NB4 (cell line): ENCODE measurements at regions not wholly inside any gene's neighbourhood (a gene's known extent, or its start where the extent isn't known, plus 50 kb on each side); places are given as distances from the start of the nearest gene placed in this dataset.

Experiments used
- MYC ChIP-seq: IDR thresholded peaks from 2 replicates; pipeline ENCODE4 v1.6.1; 2011; ENCODE audit warnings: low read depth, low read length
- POLR2A ChIP-seq: IDR thresholded peaks from 2 replicates; pipeline ENCODE4 v1.6.1; 2011; ENCODE audit warnings: mild to moderate bottlenecking; ENCODE audit not compliant: insufficient read length; ENCODE audit errors: extremely low read depth
- TF ChIP-seq, protein P1 (sequence below): IDR thresholded peaks from one replicate; pipeline ENCODE4 v1.5.1; 2012; ENCODE audit warnings: low read depth, low read length
- TF ChIP-seq, protein P2 (sequence below): IDR thresholded peaks from 2 replicates; pipeline ENCODE4 v1.6.1; 2011; ENCODE audit warnings: low read depth, low read length

DNA sequence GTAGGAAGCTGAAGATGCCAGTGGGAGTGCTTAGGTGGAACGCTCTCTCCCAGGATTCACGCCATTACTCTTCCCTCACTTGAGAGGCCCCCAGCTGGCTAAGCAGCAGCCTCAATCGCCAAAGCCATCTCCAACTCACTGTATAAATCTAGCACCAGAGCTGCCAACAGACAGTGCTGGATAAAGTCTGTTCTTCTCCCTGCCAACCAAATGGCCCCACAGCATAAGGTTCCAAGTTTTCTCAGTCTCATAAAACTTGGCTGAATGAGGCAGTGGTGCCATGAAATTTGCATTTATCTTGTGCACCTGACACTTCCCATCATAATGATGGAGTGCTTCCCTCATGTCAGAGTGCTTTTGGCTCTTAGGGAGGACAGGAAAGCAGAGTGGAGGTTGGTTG lies 428.2 kb upstream of the ETAA1 start:
- TF ChIP-seq POLR2A = no peak
- TF ChIP-seq, protein P1, sequence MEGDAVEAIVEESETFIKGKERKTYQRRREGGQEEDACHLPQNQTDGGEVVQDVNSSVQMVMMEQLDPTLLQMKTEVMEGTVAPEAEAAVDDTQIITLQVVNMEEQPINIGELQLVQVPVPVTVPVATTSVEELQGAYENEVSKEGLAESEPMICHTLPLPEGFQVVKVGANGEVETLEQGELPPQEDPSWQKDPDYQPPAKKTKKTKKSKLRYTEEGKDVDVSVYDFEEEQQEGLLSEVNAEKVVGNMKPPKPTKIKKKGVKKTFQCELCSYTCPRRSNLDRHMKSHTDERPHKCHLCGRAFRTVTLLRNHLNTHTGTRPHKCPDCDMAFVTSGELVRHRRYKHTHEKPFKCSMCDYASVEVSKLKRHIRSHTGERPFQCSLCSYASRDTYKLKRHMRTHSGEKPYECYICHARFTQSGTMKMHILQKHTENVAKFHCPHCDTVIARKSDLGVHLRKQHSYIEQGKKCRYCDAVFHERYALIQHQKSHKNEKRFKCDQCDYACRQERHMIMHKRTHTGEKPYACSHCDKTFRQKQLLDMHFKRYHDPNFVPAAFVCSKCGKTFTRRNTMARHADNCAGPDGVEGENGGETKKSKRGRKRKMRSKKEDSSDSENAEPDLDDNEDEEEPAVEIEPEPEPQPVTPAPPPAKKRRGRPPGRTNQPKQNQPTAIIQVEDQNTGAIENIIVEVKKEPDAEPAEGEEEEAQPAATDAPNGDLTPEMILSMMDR = no peak
- TF ChIP-seq MYC = no peak
- TF ChIP-seq, protein P2, sequence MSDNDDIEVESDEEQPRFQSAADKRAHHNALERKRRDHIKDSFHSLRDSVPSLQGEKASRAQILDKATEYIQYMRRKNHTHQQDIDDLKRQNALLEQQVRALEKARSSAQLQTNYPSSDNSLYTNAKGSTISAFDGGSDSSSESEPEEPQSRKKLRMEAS = no peak
